GM23338 (cell line): ENCODE measurements at regions not wholly inside any gene's neighbourhood (a gene's known extent, or its start where the extent isn't known, plus 50 kb on each side); places are given as distances from the start of the nearest gene placed in this dataset.
A peak's percentile ranks its signal among the peaks of the same experiment; 100 is the strongest.

Source experiments
- ATAC-seq: fragments of 200-7000 bp; cut with Tn5 transposase; 3 replicates; pipeline ENCODE4 v1.9.1; 2020
- DNase-seq: peaks from one replicate; pipeline ENCODE4 v3.0.0-alpha.2; 2015; ENCODE audit warnings: low spot score
- H2AFZ ChIP-seq: fragments of 200-600 bp; sonication (generic); 2 replicates; pipeline ENCODE4 v1.8.0; 2016; ENCODE audit warnings: antibody characterized with exemption, mild to moderate bottlenecking, moderate library complexity
- H3F3A ChIP-seq: fragments of 200-600 bp; sonication (generic); replicated peaks from 2 replicates; pipeline ENCODE4 v1.8.0; 2017; ENCODE audit warnings: antibody characterized with exemption, mixed run types, low read depth
- H3K27ac ChIP-seq: fragments of 200-600 bp; sonication (generic); 2 replicates; pipeline ENCODE4 v1.6.1; 2016; ENCODE audit warnings: low read depth
- H3K27me3 ChIP-seq: fragments of 200-600 bp; sonication (generic); 2 replicates; pipeline ENCODE4 v1.8.0; 2016; ENCODE audit warnings: mild to moderate bottlenecking, mixed run types, moderate library complexity; ENCODE audit not compliant: insufficient read depth
- H3K36me3 ChIP-seq: fragments of 200-600 bp; sonication (generic); 2 replicates; pipeline ENCODE4 v1.8.0; 2016; ENCODE audit warnings: mild to moderate bottlenecking; ENCODE audit not compliant: insufficient read depth
- H3K4me1 ChIP-seq: fragments of 200-600 bp; sonication (generic); 2 replicates; pipeline ENCODE4 v1.8.0; 2016; ENCODE audit warnings: mild to moderate bottlenecking, moderate library complexity; ENCODE audit not compliant: insufficient read depth
- H3K4me2 ChIP-seq: fragments of 200-600 bp; sonication (generic); 2 replicates; pipeline ENCODE4 v1.7.1; 2017; ENCODE audit warnings: mixed run types
- H3K4me3 ChIP-seq: fragments of 200-600 bp; sonication (generic); 2 replicates; pipeline ENCODE4 v1.6.1; 2016; ENCODE audit warnings: mixed run types
- H3K79me2 ChIP-seq: fragments of 200-600 bp; sonication (generic); replicated peaks from 2 replicates; pipeline ENCODE4 v1.8.0; 2017; ENCODE audit warnings: mild to moderate bottlenecking; ENCODE audit not compliant: insufficient read depth
- H3K9me2 ChIP-seq: fragments of 200-600 bp; sonication (generic); 2 replicates; pipeline ENCODE4 v1.8.0; 2017; ENCODE audit not compliant: insufficient read depth
- H4K20me1 ChIP-seq: fragments of 200-600 bp; sonication (generic); replicated peaks from 2 replicates; pipeline ENCODE4 v1.8.0; 2017; ENCODE audit warnings: mild to moderate bottlenecking; ENCODE audit not compliant: insufficient read depth
- H3K27ac Mint-ChIP-seq: 2 replicates; pipeline ENCODE4 v1.8.0; 2020; ENCODE audit warnings: inconsistent platforms, mild to moderate bottlenecking, moderate library complexity, mixed read lengths
- H3K27me3 Mint-ChIP-seq: 3 replicates; pipeline ENCODE4 v1.8.0; 2022; ENCODE audit warnings: low read depth, mild to moderate bottlenecking, moderate library complexity, mixed read lengths, inconsistent platforms; ENCODE audit not compliant: insufficient read depth, poor library complexity
- H3K36me3 Mint-ChIP-seq: 3 replicates; pipeline ENCODE4 v1.8.0; 2021; ENCODE audit warnings: low read depth, mild to moderate bottlenecking, inconsistent platforms, moderate library complexity, mixed read lengths
- H3K4me1 Mint-ChIP-seq: 3 replicates; pipeline ENCODE4 v1.8.0; 2020; ENCODE audit warnings: mild to moderate bottlenecking, inconsistent platforms, mixed read lengths
- H3K4me3 Mint-ChIP-seq: 3 replicates; pipeline ENCODE4 v1.8.0; 2021; ENCODE audit warnings: moderate library complexity, mild to moderate bottlenecking, inconsistent platforms, mixed read lengths
- H3K9me3 Mint-ChIP-seq: 3 replicates; pipeline ENCODE4 v1.8.0; 2020; ENCODE audit warnings: moderate library complexity, mild to moderate bottlenecking, inconsistent platforms, mixed read lengths
- CREB1 ChIP-seq: fragments of 250-450 bp; sonication (Bioruptor Pico); IDR thresholded peaks from 2 replicates; pipeline ENCODE4 v1.5.0; 2020; ENCODE audit warnings: low read depth, mild to moderate bottlenecking, moderate library complexity
- EZH2 ChIP-seq: fragments of 200-600 bp; sonication (generic); IDR thresholded peaks from one replicate; pipeline ENCODE4 v1.8.0; 2017; ENCODE audit warnings: antibody characterized with exemption, mild to moderate bottlenecking, low read depth; ENCODE audit not compliant: unreplicated experiment
- EZH2phosphoT487 ChIP-seq: fragments of 200-600 bp; sonication (generic); IDR thresholded peaks from one replicate; pipeline ENCODE4 v1.8.1; 2018; ENCODE audit warnings: antibody characterized with exemption; ENCODE audit not compliant: unreplicated experiment
- POLR2AphosphoS5 ChIP-seq: IDR thresholded peaks from 2 replicates; pipeline ENCODE4 v1.6.1; 2016; ENCODE audit warnings: antibody characterized with exemption, low read depth
- REST ChIP-seq: IDR thresholded peaks from one replicate; pipeline ENCODE4 v1.6.1; 2018; ENCODE audit warnings: antibody characterized with exemption; ENCODE audit not compliant: unreplicated experiment
- STAT1 ChIP-seq: IDR thresholded peaks from one replicate; pipeline ENCODE4 v1.6.1; 2016; ENCODE audit warnings: antibody characterized with exemption; ENCODE audit not compliant: unreplicated experiment
- TF ChIP-seq, protein P1 (sequence below): IDR thresholded peaks from 2 replicates; pipeline ENCODE4 v1.6.1; 2016; ENCODE audit warnings: antibody characterized with exemption
- TF ChIP-seq, protein P2 (sequence below), 2 experiments: fragments of 200-600 bp in 1 of 2; sonication (generic) in 1 of 2; conservative IDR thresholded peaks; 2 replicates each; pipeline versions ENCODE4 v1.5.1 to v1.6.1; 2016 to 2017; ENCODE audit warnings: antibody characterized with exemption in 2 of 2, low read depth in 2 of 2, mild to moderate bottlenecking in 2 of 2, moderate library complexity in 1 of 2

GRCh38 chr5:7980881-7981280, 111.9 kb downstream of the MTRR start (continued):
- TF ChIP-seq, protein P1, sequence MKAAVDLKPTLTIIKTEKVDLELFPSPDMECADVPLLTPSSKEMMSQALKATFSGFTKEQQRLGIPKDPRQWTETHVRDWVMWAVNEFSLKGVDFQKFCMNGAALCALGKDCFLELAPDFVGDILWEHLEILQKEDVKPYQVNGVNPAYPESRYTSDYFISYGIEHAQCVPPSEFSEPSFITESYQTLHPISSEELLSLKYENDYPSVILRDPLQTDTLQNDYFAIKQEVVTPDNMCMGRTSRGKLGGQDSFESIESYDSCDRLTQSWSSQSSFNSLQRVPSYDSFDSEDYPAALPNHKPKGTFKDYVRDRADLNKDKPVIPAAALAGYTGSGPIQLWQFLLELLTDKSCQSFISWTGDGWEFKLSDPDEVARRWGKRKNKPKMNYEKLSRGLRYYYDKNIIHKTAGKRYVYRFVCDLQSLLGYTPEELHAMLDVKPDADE = no peak
- TF ChIP-seq REST (no peak), EZH2phosphoT487 (no peak)

DNA sequence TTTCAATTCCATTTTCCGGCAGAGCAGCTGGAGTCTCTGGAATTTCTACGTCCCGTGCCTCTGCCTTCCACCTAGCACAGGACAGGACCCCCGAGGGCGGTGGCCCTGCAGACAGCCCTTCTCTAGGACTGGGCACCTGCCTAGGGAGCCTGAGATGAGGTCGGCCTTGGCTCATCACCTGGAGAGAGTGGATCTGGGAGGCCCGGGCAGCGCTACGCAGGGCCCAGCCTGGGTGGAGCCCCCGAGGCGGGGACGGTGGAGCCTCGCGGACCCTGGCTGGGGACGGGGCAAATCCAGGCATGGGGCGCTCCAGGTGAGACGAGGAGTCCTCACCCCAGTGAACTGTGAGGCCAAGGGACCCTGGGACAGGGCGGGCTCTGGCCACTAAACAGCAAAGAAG, 114.5 kb downstream of the MTRR start:
- no peaks in the 10 kb centered on the region for H3K36me3 Mint-ChIP-seq
- Histone ChIP-seq H3K79me2 (no peaks in the 10 kb centered on the region), H3K27me3 (no peaks in the 10 kb centered on the region), H2AFZ (peak overlapping the region; percentile 80; the same call in 1 of the 2 replicates), H3K4me2 (no peak overlapping the region), H4K20me1 (no peaks in the 10 kb centered on the region), H3K36me3 (no peaks in the 10 kb centered on the region), H3F3A (no peaks in the 10 kb centered on the region), H3K4me3 (no peak overlapping the region), H3K4me1 (no peaks in the 10 kb centered on the region), H3K27ac (no peak overlapping the region), H3K9me2 (peaks cover 3% of the 10 kb centered on the region; the same call in 1 of the 2 replicates)
- no peak overlapping the region for H3K27ac Mint-ChIP-seq
- TF ChIP-seq CREB1 (CRISPR knock-in tag) = no peak
- TF ChIP-seq, protein P1 = no peak
- no peak for TF ChIP-seq POLR2AphosphoS5
- TF ChIP-seq STAT1 = no peak
- TF ChIP-seq EZH2 = no peak
- TF ChIP-seq EZH2phosphoT487 = no peak
- TF ChIP-seq, protein P2, sequence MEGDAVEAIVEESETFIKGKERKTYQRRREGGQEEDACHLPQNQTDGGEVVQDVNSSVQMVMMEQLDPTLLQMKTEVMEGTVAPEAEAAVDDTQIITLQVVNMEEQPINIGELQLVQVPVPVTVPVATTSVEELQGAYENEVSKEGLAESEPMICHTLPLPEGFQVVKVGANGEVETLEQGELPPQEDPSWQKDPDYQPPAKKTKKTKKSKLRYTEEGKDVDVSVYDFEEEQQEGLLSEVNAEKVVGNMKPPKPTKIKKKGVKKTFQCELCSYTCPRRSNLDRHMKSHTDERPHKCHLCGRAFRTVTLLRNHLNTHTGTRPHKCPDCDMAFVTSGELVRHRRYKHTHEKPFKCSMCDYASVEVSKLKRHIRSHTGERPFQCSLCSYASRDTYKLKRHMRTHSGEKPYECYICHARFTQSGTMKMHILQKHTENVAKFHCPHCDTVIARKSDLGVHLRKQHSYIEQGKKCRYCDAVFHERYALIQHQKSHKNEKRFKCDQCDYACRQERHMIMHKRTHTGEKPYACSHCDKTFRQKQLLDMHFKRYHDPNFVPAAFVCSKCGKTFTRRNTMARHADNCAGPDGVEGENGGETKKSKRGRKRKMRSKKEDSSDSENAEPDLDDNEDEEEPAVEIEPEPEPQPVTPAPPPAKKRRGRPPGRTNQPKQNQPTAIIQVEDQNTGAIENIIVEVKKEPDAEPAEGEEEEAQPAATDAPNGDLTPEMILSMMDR (conservative IDR thresholded peaks at IDR 0.05; ENCODE audit: low read depth in 2 of 2) = no peak
- H3K4me3 Mint-ChIP-seq = no peak overlapping the region
- H3K9me3 Mint-ChIP-seq = no peaks in the 10 kb centered on the region
- H3K4me1 Mint-ChIP-seq = no peaks in the 10 kb centered on the region
- H3K27me3 Mint-ChIP-seq = no peaks in the 10 kb centered on the region
- DNase-seq = no peak
- ATAC-seq = no peak; the same call in 2 of the 3 replicates
